HG03139 (cell line): ENCODE measurements at regions not wholly inside any gene's neighbourhood (a gene's known extent, or its start where the extent isn't known, plus 50 kb on each side); places are given as distances from the start of the nearest gene placed in this dataset.
"Not testable (repeated sequence)": the region's sequence is repeated elsewhere in the genome, so short reads cannot be mapped to it uniquely, and the experiment has no call there.

Experiments
- ATAC-seq: cut with Tn5 transposase; IDR thresholded peaks from one replicate; pipeline ENCODE4 v1.9.1; 2021; ENCODE audit not compliant: unreplicated experiment

DNA sequence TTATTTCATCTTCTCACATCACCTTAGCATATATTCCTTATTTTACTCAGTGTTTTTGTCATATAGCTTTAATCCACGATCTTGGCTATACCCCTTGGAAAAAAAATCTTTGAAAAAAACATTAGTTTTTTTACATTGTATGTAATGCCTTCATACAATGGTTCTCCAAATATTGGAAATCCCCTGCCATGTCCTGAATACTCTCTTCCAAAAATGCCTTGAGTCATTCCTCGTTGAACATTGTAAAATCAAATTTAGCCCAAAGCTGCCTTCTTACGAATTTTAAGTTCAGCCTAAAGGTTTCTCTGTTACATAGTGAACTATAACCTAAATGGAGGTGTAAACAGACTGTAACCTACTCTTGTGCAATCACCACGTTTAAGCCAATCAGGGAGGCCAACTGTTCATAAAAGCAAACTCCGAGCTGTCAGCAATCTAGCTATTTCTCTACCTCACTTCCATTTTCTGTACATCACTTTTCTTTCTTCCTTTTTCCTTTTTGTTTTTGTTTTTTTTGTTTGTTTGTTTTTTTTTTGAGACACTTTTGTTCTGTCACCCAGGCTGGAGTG is 140.1 kb downstream of the ANXA2 start:
- no peak for ATAC-seq

DNA sequence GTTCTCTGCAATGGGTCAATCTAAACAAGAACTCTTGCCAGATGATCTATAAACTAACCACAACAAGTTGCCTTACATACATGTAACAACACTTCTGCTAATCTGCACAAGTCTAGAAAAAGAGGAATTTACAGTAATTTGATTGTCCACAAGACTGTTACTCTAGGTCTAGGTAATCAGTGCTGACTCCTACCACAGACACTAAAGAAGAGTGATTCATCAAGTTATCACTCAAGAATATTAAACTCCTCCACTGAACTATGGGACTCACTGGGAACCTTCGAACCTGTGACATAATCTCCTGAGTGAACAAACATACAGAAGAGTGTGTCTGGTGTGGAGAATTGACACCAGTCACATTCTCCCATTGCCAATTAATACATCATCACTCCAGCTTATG is 138.3 kb downstream of the ANXA2 start:
- no peak for ATAC-seq

DNA sequence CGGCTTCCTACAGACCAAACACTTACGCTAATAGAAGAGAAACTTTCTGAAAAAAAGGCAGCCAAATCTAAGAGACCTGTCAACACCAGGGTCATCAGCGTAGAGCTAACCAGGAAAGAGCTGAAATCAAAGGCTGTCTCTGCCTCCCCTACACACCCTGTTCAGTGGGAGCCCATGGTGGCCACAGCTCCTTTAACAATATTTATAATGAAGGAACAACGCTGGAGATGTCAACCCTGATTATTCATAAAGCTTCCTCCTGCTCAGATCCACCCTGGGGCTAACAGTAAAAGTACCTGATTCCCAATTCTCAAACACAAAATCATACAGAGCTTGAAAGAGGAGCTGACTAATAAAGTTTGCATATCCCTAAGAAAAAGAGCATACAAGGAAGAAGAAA is 133.7 kb downstream of the ANXA2 start:
- ATAC-seq, result no peak

GRCh38 chr15:60264566-60264965 is 133.2 kb downstream of the ANXA2 start:
- ATAC-seq, result no peak

- ATAC-seq, result no peak
Measured at GRCh38 chr15:60265057-60265456, 132.7 kb downstream of the ANXA2 start.

DNA sequence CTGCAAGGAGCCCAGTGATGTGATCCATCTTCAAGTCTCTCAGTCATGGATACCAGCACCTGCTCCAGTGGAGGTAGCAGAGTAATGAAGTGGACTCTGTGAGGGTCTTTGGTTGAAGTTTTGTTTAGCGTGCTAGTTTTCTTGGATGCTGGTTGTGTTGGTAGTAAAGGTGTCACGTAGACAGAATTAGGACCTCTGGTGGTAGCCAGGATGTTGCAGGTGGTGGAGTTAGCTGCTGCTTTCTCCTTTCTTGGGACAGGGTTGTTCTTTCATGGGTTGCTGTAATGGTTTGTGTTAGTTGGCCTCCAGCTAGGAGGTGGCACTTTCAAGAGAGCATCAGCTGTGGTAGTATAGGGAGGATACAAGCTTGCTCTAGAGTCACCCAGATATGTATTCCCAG is 125.2 kb downstream of the ANXA2 start:
- ATAC-seq, result no peak

GRCh38 chr15:60275624-60276023 is 122.2 kb downstream of the ANXA2 start:
- ATAC-seq, result no peak

DNA sequence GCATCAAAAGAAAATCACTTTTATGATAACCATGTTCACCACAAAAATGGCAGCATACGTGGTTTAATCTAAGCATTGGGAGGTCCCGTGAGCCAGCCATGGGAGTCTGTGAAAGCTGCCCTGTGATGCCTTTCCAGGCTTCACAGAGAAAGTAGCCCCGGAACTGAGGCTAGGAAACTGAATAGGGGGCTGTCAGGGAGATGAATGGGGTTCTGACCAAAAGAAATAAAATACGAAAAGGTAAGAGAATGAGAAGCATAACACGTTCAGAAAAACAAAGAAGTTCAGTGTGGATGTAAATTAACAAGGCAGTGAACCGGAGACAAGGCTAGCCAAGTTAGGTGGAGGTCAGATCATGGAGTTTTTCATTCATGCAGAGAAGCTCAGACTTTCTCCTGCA is 118.9 kb downstream of the ANXA2 start:
- no peak for ATAC-seq

- no peak for ATAC-seq
Measured at GRCh38 chr15:60280259-60280658, 117.5 kb downstream of the ANXA2 start.

GRCh38 chr15:60283936-60284335 is 113.8 kb downstream of the ANXA2 start:
- ATAC-seq, result no peak

GRCh38 chr15:60295901-60296300 is 101.9 kb downstream of the ANXA2 start:
- ATAC-seq, result not testable (repeated sequence)

DNA sequence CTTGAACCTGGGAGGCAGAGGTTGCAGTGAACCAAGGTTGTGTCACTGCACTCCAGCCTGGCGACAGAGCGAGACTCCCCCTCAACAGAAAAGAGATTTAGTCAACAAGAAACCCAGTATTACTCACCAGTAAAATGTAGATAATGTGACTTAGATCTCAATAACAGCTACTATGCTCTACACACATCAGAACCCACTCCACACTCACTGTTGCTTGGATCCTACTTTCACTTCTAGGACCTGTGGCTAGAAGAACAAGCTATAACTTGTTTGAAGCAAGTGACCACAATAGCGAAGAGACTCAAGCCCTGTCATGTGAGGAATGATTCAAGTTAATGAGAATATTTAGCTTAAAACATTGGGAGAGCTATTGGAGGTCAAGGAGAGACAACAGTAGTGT is 100.7 kb downstream of the ANXA2 start:
- ATAC-seq, result no peak
